Right atrium auricular region (tissue), 2 donors: ENCODE measurements at regions not wholly inside any gene's neighbourhood (a gene's known extent, or its start where the extent isn't known, plus 50 kb on each side); places are given as distances from the start of the nearest gene placed in this dataset.

Experiments
- DNase-seq: peaks from one replicate; pipeline ENCODE4 v3.0.0-alpha.2; 2019; ENCODE audit warnings: low spot score
- H3K27ac ChIP-seq, 2 donors: fragments of 200-600 bp; sonication (generic); 1 replicate in 1 of 2; 2 replicates in 1 of 2; pipeline ENCODE4 v1.5.1; 2016 to 2019
- H3K27me3 ChIP-seq, 2 donors: fragments of 200-600 bp; sonication (generic); one replicate each; pipeline versions ENCODE4 v1.5.1 to v1.6.0; 2017 to 2019
- H3K36me3 ChIP-seq: fragments of 200-600 bp; sonication (generic); one replicate; pipeline ENCODE4 v1.5.1; 2016
- H3K4me1 ChIP-seq, 2 donors: fragments of 200-600 bp; sonication (generic); one replicate each; pipeline versions ENCODE4 v1.5.1 to v1.6.0; 2017 to 2019
- H3K4me3 ChIP-seq, 2 donors: fragments of 200-600 bp; sonication (generic); 1 replicate in 1 of 2; 2 replicates in 1 of 2; pipeline ENCODE4 v1.5.1; 2017 to 2019; ENCODE audit warnings: mild to moderate bottlenecking in 1 of 2, moderate library complexity in 1 of 2
- H3K9me3 ChIP-seq, 2 donors: fragments of 200-600 bp; sonication (generic); one replicate each; pipeline ENCODE4 v1.5.1; 2019
- CTCF ChIP-seq, 2 donors: fragments of 200-600 bp; sonication (generic); IDR thresholded peaks; one replicate each; pipeline ENCODE4 v1.5.1; 2019; ENCODE audit warnings: antibody characterized with exemption in 2 of 2

DNA sequence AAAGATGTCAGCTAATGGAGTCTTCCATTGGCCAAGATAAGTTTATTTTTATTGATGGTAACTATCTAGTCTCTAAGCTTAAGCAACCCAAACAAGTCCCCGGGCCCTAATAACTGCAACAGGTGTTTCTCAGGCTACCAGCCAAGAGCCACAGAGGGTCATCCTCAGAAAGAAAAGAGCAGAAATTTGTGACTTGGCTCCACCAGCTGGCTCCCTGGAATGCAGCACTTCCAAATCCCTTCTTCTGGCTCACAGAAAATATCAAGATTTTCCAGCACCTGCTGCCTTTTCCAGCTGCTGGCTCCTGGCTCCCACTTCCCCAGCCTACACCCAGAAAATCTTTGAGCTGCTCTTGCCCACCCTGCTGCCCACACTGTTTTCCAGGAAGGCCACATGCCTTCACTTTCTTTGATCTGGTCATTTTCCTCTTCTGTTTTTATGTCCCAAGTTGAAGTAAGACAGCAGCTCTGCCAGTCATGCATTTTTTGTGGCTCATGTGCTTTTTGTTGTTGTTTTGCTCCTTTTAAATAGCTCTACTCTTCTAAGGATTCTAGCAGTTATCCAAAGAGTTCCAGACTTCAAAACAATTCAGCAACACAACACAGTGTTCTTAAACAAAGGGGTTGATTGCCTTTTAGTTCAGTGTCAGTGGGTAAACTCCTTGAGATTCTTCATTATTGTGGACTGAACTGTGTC is 151.0 kb upstream of the SMLR1 start:
- H3K27me3 ChIP-seq = no peaks in the 10 kb centered on the region
- no peak for TF ChIP-seq CTCF (IDR thresholded peaks at IDR 0.05)
- peak overlapping the region in 1 of 2 donors; percentile 8 for H3K27ac ChIP-seq
- H3K9me3 ChIP-seq = peaks cover 0 to 15% of the 10 kb centered on the region in 2 donors
- DNase-seq = no peak
- no peak overlapping the region for H3K4me3 ChIP-seq
- peaks cover 0 to 7% of the 10 kb centered on the region in 2 donors for H3K4me1 ChIP-seq
- no peaks in the 10 kb centered on the region for H3K36me3 ChIP-seq

GRCh38 chr6:130676773-130677144 is 150.4 kb upstream of the SMLR1 start:
- Histone ChIP-seq H3K27me3 (no peaks in the 10 kb centered on the region), H3K27ac (no peak overlapping the region), H3K36me3 (no peaks in the 10 kb centered on the region), H3K9me3 (peaks cover 0 to 15% of the 10 kb centered on the region in 2 donors), H3K4me3 (no peak overlapping the region), H3K4me1 (peaks cover 0 to 1% of the 10 kb centered on the region in 2 donors)
- no peak for DNase-seq
- TF ChIP-seq CTCF (IDR thresholded peaks at IDR 0.05) = no peak

DNA sequence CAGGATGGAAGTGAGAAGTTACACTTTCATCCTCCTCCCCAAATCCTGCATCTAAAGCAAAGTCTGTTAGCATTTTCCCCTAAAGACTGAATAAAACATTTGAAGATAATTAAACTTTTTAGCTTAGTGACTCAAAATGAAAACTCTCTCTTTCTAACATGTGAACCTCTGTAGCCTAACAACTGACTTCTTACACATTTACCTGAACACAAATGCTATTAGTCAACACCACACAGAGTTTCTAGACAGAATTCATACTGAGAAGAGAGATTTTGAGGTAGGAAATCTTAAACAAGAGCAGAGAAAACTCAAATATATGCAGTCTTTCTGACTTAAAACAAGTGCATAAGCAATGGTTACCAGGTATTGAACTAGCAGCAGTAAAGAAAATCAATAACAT is 149.9 kb upstream of the SMLR1 start:
- no peak for DNase-seq
- Histone ChIP-seq H3K4me1 (no peaks in the 10 kb centered on the region), H3K27ac (no peak overlapping the region), H3K4me3 (no peak overlapping the region), H3K36me3 (no peaks in the 10 kb centered on the region), H3K9me3 (peaks cover 0 to 15% of the 10 kb centered on the region in 2 donors), H3K27me3 (no peaks in the 10 kb centered on the region)
- TF ChIP-seq CTCF (IDR thresholded peaks at IDR 0.05) = no peak

- no peaks in the 10 kb centered on the region for H3K36me3 ChIP-seq
- H3K4me3 ChIP-seq = no peak overlapping the region
- peaks cover 0 to 15% of the 10 kb centered on the region in 2 donors for H3K9me3 ChIP-seq
- no peak for TF ChIP-seq CTCF (IDR thresholded peaks at IDR 0.05)
- no peak for DNase-seq
- H3K27me3 ChIP-seq = no peaks in the 10 kb centered on the region
- H3K27ac ChIP-seq = no peak overlapping the region
- H3K4me1 ChIP-seq = no peaks in the 10 kb centered on the region
These were observed 149.4 kb upstream of the SMLR1 start for GRCh38 chr6:130677766-130678165.

- H3K4me3 ChIP-seq = no peak overlapping the region
- no peaks in the 10 kb centered on the region for H3K36me3 ChIP-seq
- peak overlapping the region in 1 of 2 donors; percentile 69 for H3K27ac ChIP-seq
- H3K9me3 ChIP-seq = peaks cover 0 to 15% of the 10 kb centered on the region in 2 donors
- no peak for TF ChIP-seq CTCF (IDR thresholded peaks at IDR 0.05)
- no peak for DNase-seq
- H3K27me3 ChIP-seq = no peaks in the 10 kb centered on the region
- H3K4me1 ChIP-seq = no peaks in the 10 kb centered on the region
These were observed 147.5 kb upstream of the SMLR1 start for GRCh38 chr6:130679684-130680083.

DNA sequence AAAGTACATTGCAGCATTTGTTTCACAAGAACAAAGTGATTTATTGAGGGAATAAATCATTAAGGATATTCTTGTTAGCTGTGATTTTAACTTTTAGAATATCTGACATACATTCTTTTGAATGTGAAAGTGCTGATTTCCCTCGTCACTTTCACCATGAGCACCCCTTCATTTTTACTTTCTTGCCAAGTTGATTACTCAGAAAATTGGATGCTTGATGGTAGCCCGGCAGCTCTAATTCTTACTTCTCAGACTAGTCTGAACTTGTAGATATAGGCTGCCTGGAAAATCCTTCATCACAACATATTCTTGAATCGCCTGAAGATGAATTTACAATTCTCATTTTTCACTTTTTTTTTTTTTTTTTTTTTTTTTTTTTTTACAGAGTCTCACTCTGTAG is 147.1 kb upstream of the SMLR1 start:
- Histone ChIP-seq H3K36me3 (no peaks in the 10 kb centered on the region), H3K4me3 (no peak overlapping the region), H3K4me1 (no peaks in the 10 kb centered on the region), H3K9me3 (peaks cover 0 to 15% of the 10 kb centered on the region in 2 donors), H3K27ac (peak overlapping the region in 1 of 2 donors; percentile 69), H3K27me3 (no peaks in the 10 kb centered on the region)
- no peak for TF ChIP-seq CTCF (IDR thresholded peaks at IDR 0.05)
- no peak for DNase-seq
